OCI-M2 (cell line): ENCODE measurements at regions not wholly inside any gene's neighbourhood (a gene's known extent, or its start where the extent isn't known, plus 50 kb on each side); places are given as distances from the start of the nearest gene placed in this dataset.
"Not testable (repeated sequence)": the region's sequence is repeated elsewhere in the genome, so short reads cannot be mapped to it uniquely, and the experiment has no call there.

Experiments used
- DNase-seq: peaks from one replicate; lab custom pipeline; 2025; ENCODE audit not compliant: unreplicated experiment; lab: John Stamatoyannopoulos, UW

DNA sequence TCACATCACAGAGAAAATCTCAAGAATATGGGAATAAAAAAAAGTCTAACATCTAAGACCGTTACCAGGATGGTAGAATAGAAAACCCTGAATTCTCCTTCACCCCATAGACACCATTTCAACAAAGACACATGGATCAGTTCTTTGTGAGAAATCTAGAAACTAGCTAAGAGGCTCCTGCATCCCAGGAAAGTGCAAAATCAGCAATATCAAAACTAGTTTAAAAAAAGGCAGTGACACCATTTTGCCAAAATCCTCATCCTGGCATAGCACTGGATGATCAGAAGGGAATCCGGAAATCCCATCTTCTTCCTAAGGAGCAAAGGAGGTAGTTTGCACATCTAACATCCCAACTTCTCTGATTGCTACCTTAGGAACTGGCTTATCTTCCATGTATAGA lies 88.9 kb upstream of the MAGEE2 start:
- no peak for DNase-seq

DNA sequence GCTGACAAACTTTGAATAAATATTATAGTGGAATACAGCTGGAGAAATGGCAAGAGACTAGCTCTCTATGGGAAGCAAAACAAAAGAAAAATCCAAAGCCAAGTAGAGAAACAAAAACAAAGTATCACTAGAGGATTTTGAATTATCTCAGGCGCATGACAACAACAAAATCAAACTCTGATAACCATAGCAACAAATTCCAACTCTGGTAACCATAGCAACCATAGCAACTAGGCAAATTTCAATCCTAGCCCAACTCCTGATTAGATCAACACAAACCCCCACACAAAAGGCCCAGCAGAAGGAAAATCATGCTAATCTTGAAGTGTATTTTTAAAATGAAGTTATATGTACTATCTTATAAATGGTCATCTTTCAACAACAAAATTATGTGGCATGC lies 98.4 kb upstream of the MAGEE2 start:
- DNase-seq: no peak

DNA sequence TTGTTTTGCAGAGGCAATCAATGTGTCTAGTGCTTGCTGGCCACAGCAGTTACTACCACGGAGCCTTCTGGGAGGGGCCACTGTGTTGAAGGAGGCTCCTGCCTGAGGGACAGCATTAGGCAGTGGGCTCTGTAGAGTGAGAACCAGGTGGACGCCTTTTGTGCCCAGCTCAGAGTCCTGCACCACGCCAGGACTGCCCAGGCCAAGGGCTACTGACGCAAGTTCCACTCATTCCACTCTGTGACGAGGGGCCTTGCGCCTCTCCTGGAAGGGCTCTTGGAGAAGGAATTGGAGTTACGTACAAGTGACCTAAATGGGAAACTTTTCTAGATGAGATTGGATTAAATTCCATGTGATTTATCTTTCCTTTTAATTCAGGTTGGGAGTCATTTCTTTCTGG lies 102.8 kb upstream of the MAGEE2 start:
- DNase-seq: no peak

DNA sequence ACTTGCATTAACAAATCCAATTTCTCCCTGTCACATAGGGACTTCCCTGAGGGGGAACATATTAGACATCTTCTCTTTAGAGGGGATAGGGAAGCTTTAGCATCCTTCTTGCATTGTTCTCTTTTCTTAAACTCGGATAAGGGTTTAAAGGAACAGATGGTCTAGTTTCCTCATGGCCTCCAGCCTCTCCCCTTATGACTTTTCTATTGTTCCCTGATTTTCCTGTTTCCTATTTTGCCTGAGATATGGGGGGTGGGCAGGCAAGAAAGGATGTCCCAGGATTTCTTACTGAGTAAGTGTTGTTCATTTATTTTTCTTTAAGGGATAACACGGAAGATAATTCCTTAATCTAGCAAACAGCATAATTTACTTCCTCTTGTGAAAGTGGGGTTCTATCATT lies 107.7 kb upstream of the MAGEE2 start:
- DNase-seq: no peak

DNA sequence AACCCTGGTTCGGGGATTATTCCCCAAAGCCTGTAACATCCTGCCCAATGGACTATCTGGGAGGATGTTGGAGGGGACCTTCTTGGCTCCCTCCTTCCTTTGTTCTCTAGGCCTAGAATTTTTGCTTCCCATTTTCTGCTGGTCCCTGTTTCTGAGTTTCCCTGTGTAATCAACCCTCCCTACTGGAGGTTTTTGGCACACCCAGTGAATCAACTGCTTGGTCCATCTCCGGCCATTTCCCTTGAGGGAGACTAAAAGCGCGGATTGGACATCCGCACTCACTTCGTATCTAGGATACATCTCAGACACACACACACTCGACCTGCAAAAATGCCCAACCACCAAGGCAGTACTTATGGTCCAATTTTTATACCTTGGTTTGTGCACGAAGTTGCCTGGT lies 108.2 kb upstream of the MAGEE2 start:
- no peak for DNase-seq

DNA sequence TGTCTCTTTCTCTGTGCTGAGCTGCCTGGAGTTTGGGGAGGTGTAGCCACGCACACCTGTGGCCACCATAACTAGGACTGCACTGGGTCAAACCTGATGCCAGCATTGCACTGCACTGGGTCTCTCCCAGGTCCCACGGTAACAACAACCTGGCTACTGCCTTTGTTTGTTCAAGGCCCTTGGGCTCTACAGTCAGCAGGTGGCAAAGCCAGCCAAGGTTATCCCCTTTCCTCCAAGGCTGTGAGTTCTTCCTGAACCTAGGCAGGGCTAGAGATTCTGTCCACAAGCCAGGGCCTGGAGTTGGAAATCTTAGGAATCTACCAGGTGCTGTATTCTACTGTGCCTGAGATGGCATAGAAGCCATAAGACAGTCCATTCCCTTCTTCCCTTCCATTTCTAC lies 126.7 kb upstream of the MAGEE2 start:
- DNase-seq: no peak

DNA sequence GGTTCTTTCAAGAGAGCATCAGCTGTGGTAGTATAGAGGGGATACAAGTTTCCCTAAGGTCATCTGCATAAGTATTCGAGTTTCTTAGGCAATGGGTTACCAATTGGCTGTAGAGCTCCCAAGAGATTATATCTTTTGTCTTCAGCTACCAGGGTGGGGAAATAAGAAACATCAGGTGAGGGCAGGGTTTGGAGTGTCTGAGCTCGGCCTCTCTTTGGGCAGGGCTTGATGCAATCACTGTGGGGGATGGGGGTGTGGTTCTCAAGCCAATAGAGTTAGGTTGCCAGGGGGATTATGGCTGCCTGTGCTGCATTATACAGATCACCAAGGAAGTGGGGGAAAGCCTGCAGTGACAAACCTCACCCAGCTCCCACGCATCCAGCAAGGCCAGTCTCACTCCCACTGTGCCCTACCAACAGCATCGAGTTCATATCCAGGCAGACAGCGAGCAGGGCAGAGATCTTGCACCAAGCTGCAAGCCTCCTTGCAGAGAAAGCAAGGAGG lies 172.1 kb upstream of the MAGEE2 start:
- no peak for DNase-seq

DNA sequence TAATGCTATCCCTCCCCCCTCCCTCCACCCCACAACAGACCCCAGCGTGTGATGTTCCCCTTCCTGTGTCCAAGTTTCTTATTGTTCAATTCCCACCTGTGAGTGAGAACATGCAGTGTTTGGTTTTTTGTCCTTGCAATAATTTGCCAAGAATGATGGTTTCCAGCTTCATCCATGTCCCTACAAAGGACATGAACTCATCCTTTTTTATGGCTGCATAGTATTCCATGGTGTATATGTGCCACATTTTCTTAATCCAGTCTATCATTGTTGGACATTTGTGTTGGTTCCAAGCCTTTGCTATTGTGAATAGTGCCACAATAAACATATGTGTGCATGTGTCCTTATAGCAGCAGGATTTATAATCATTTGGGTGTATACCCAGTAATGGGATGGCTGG lies 176.3 kb upstream of the MAGEE2 start:
- not testable (repeated sequence) for DNase-seq

DNA sequence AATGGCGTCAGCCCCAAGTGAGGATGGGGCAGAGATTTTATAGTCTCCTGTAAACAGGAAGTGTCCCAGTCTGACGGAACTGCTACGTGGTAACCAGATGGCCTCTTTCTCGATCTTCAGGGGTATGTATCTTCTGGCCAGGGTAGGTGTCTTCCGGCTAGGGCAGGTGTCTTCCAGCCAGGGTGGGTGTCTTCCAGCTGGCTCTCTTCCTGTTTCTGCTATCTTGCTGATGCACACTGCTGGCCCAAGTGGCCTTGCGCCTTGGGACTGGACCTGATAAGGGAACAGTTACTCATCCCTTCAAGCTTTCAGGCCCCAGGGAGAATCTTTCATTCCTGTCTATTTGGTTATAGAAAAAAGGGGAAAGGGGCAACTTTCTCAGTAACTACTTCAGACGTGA lies 178.7 kb upstream of the MAGEE2 start:
- peak; percentile 3 for DNase-seq

DNA sequence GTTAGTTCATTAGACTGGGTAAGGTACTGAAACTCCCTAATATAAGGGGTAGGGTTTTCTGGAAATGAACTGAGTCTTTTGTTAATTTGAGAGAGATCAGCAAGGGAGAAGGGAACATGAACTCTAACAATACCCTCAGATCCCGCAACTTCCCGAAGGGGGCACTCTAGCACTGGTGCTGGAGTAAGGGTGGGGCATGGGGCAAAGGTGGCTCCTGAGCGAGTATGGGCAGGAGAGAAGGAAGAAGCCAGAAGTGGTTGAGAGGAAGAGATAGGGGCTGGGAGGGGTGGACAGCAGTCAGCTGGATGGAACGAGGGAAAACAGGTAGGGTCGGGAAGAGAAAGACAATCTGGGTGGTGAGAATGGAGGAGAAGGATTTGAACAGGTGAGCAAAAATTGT lies 183.2 kb upstream of the MAGEE2 start:
- DNase-seq: no peak

DNA sequence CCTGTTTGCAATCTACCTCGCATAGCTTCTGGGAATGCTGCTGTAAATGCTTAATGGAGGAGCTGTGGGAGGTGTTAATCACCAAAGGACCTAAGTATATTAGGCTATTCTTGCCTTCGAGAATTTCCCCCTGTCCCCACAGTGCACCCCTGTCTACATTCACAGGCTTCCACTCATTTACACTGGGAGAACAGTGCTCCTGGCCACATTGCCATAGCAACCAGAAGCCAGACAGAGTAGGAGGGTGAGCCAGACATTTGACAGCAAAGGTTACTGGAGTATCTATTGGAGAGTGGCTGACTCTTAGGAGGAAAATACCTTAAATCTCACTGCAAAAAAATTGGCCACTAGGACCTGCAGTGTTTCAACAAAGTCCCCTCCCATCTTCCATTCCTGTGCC lies 185.9 kb upstream of the PBDC1 start:
- DNase-seq: no peak

DNA sequence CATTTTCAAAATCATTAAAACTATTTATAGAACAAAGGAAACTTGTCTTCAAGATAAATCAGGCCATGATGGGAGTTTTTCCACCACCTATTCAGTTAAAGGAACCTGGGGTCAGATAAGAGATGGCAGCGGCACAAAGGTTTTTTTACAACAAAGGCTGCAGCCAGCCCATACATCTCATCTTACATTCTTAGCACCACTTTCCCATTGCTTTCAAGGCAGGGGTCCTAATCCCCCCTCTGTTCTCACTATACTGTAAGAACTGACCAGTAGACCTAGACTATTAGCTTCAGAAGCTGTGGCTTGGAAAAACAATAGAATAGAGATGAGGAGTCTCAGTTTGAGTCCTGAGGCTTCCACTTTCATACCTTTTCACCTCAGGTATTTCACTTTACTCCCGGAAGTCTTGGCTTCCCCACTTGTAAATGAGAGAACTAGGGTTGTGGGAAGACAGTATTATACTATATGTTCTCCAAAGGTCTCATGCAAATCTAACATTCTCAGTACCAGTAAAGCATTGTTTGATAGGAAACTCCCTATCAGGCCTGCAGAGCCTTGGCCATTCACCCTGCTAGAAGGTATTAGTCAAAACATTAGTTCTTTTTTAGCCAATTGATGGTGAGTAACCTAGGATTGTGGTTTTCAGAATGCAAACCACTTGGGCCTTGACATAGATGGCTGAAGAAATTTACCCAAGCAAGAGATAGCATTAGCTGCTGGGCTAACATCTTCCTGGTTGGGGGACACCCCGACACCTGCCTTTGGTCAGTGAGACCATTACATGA lies 182.9 kb upstream of the PBDC1 start:
- DNase-seq: no peak

DNA sequence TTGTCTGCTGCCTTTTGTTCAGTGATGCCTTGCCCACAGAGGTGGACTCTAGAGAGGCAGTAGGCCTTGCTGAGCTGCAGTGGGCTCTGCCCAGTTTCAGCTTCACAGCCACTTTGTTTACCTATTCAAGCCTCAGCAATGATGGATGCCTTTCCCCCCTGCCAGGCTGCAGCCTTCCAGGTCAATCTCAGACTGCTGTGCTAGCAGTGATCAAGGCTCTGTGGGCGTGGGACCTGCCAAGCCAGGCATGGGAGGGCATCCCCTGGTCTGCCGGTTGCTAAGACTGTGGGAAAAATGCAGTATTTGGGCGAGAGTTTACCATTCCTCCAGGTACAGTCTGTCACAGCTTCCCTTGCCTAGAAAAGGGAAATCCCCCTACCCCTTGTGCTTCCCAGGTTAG lies 175.2 kb upstream of the PBDC1 start:
- DNase-seq: no peak

DNA sequence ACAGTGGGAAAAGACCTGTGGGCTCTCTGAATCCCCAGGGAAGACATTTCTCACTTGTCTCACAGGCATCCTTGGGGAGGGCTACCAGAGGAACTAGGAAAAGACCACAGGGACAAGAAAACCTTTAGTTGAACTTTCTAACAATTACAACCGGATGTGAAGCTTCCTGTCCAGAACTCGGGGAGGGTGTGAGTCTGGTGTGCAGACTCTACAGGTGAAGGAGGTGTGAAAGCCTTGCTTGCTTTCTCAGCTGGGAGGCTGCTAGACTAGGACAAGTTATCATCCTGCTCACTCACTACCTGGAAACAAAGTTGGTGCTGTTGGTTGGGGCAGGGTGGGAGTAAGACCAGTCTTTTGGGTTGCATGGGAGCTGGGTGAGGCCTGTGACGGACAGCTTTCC lies 158.5 kb upstream of the PBDC1 start:
- no peak for DNase-seq

DNA sequence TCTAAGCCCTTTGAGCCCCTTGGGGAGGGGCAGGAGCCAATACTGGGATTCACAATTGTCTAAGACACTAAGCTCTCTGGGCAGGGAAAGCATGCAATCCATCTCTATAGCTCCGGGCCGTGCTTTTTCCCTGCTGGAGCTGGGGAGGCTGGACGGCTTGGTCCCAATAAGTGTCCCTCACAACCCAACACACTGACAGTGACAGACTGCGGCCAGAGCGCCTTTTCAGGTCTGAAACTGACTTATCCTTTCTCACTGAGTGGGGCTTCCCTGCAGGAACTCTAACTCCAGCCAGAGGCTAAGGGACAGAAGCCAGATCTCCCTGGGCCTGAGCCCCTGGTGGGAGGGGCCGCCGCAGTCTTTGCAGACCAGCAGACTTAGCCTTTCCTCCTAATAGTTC lies 146.6 kb upstream of the PBDC1 start:
- no peak for DNase-seq

DNA sequence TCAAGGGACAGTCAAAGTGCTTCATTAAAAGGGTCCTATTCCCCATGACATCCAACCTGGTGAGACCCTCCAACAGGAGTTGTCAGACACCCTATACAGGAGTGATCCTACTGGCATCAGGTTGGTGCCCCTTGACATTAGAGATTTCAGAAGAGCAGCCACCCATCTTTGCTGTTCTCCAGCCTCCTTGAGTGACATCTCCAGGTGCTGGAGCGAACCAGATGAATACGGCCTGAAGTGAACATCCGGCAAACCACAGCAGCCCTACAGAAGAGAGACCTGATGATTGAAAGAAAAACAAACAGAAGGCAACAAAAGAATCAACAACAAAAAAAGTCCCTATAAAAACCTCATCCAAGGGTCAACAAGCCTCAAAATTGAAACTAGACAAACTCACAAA lies 146.1 kb upstream of the PBDC1 start:
- DNase-seq: no peak

DNA sequence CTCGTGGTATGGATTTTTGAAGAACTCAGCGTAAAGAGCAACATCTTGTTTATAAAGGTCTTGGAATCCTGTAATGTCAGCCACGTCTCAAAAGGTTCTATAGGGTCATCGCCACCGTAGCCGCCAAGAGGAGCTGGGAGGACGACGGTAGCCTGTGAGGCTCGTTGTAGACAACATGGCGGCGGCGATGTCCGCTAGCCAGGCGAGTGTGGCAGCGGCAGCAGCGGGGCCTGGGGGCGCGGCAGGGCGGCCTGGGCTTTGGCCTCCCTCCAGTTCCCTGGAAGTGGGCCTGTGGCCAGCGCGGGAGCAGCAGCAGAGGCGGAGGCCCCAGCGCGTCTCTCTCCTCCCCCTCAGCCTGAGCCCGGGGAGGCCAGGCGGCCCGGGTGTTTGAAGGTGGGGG lies 143.5 kb upstream of the PBDC1 start:
- no peak for DNase-seq

DNA sequence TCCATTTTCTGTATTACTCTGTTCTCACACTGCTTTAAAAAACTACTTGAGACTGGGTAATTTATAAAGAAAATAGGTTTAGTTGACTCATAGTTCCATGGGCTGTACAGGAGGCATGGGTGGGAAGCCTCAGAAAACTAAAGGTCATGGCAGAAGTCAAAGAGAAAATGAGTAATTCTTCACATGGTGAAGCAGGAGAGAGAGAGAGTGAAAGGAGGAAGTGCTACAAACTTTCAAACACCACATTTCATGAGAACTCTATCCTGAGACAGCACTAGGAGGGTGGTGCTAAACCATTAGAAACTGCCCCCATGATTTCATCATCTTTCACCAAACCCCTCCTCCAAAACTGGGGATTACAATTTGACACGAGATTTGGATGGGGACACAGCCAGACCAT lies 108.0 kb upstream of the PBDC1 start:
- no peak for DNase-seq

DNA sequence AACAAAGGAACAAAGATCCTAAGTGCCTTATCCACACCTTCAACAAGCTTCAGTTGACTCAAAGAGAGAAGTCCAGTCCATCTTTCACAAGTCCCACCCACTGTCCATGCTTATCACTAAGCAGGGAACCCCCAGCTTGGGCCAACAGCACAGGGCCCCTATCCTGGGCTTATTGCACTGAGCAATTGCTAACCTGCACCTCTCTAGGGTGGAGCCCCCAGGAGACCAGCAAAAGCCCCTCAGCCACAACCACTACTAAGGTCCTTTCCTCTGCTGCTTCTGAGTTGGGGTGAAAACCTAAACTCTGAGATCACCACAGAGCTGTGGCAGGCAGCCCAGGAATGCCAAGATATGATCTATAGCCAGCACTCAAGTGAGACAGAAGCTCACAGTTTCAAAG lies 96.7 kb upstream of the PBDC1 start:
- no peak for DNase-seq

DNA sequence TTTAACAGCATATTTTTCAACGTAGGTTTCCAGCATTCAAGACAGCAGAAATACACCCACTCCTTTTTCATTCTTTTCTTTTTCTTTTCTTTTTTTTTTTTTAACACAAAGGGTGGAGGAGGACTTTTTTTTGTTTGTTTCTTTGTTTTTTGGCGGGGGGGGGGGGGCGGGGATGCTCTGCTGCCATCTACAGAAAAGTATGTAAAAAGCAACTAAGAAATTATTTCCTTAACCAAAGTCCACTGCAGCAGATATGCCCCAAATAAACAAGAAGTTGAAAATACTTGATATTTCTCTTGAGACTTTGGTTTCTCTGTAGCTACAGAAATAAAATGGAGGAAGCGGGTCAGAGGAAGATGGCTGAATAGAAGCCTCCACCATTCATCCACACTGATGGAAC lies 63.2 kb upstream of the PBDC1 start:
- no peak for DNase-seq
